ENCODE measurements at regions not wholly inside any gene's neighbourhood (a gene's known extent, or its start where the extent isn't known, plus 50 kb on each side); places are given as distances from the start of the nearest gene placed in this dataset.

DNA sequence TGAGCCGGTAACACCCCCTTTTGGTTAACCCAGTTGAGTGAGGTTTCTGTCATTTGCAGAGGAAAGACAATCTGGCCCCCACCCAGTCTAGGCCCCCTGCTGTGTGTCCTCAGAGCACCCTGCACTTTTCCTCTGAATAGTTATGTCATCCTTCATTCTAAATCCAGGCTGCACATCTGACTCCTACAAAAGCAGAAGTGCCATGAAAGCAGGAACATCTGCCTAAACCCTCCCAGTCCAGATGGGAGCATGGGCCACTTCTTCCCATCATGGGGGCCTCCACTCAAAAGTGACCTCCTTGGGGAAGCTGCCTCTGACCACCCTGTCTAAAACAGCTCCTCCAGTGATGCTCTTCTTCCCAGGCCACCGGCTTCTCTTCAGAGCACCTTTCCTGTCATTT, 53.7 kb upstream of the HMGXB4 start:
- TF ChIP-seq, protein P1, sequence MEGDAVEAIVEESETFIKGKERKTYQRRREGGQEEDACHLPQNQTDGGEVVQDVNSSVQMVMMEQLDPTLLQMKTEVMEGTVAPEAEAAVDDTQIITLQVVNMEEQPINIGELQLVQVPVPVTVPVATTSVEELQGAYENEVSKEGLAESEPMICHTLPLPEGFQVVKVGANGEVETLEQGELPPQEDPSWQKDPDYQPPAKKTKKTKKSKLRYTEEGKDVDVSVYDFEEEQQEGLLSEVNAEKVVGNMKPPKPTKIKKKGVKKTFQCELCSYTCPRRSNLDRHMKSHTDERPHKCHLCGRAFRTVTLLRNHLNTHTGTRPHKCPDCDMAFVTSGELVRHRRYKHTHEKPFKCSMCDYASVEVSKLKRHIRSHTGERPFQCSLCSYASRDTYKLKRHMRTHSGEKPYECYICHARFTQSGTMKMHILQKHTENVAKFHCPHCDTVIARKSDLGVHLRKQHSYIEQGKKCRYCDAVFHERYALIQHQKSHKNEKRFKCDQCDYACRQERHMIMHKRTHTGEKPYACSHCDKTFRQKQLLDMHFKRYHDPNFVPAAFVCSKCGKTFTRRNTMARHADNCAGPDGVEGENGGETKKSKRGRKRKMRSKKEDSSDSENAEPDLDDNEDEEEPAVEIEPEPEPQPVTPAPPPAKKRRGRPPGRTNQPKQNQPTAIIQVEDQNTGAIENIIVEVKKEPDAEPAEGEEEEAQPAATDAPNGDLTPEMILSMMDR (IDR thresholded peaks at IDR 0.05) = no peak
- TF ChIP-seq POLR2A (IDR thresholded peaks at IDR 0.05) = no peak
